ENCODE measurements at regions not wholly inside any gene's neighbourhood (a gene's known extent, or its start where the extent isn't known, plus 50 kb on each side); places are given as distances from the start of the nearest gene placed in this dataset.

- TF ChIP-seq POU6F1 (CRISPR knock-in tag; IDR thresholded peaks at IDR 0.05; ENCODE audit: borderline replicate concordance, low read depth) (no peak), OSR1 (CRISPR knock-in tag; IDR thresholded peaks at IDR 0.05) (no peak), PATZ1 (CRISPR knock-in tag; IDR thresholded peaks at IDR 0.05; ENCODE audit: borderline replicate concordance) (no peak), CREB5 (CRISPR knock-in tag; IDR thresholded peaks at IDR 0.05; ENCODE audit: low read depth) (no peak), ZFP30 (CRISPR knock-in tag; IDR thresholded peaks at IDR 0.05) (no peak)
Observed at GRCh38 chr18:35861367-35862118, 110.9 kb upstream of the RMP24 start.

Measured in SK-N-SH treated with all-trans-retinoic acid at 6 μM for 48 hours (cell line).